ENCODE measurements at regions not wholly inside any gene's neighbourhood (a gene's known extent, or its start where the extent isn't known, plus 50 kb on each side); places are given as distances from the start of the nearest gene placed in this dataset.

GRCh38 chr5:159697530-159697929 is 218.8 kb upstream of the ADRA1B start:
- Mint-ChIP-seq H3K4me3 (ENCODE audit: unreplicated experiment) (no peak overlapping the region), H3K27ac (ENCODE audit: unreplicated experiment) (no peak overlapping the region), H3K4me1 (ENCODE audit: unreplicated experiment) (no peaks in the 10 kb centered on the region), H3K36me3 (ENCODE audit: low read depth, unreplicated experiment) (no peaks in the 10 kb centered on the region), H3K27me3 (ENCODE audit: unreplicated experiment) (no peaks in the 10 kb centered on the region), H3K9me3 (ENCODE audit: unreplicated experiment) (no peaks in the 10 kb centered on the region)
- DNase-seq (ENCODE audit: low spot score) = no peak
- no peak for TF ChIP-seq CTCF (IDR thresholded peaks at IDR 0.05; ENCODE audit: unreplicated experiment)

- no peaks in the 10 kb centered on the region for H3K4me1 Mint-ChIP-seq (ENCODE audit: unreplicated experiment)
- H3K36me3 Mint-ChIP-seq (ENCODE audit: low read depth, unreplicated experiment) = no peaks in the 10 kb centered on the region
- DNase-seq (ENCODE audit: low spot score) = no peak
- no peaks in the 10 kb centered on the region for H3K27me3 Mint-ChIP-seq (ENCODE audit: unreplicated experiment)
- H3K4me3 Mint-ChIP-seq (ENCODE audit: unreplicated experiment) = no peak overlapping the region
- no peak for TF ChIP-seq CTCF (IDR thresholded peaks at IDR 0.05; ENCODE audit: unreplicated experiment)
- no peaks in the 10 kb centered on the region for H3K9me3 Mint-ChIP-seq (ENCODE audit: unreplicated experiment)
- no peak overlapping the region for H3K27ac Mint-ChIP-seq (ENCODE audit: unreplicated experiment)
Observed at GRCh38 chr5:159698322-159698721, 218.0 kb upstream of the ADRA1B start.

DNA sequence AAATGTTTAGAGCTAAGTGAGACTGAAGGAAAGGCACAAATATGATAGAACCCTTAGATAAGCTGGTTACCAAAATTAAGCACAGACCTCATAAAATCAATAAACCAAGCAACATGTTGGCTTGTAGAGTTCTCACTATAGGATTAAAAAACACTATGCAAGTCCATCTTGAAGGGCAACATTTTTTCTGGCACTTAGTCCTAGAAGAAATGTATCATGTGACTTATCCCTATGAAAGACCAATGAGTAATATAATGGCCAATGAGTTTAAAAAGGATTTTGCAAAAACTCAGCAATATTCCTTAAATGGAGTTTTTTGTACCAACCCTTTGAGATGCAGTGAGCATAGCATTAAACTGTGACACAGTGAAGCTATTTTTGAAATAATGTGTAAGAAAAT is 216.3 kb upstream of the ADRA1B start:
- Mint-ChIP-seq H3K27me3 (ENCODE audit: unreplicated experiment) (no peaks in the 10 kb centered on the region), H3K27ac (ENCODE audit: unreplicated experiment) (no peak overlapping the region), H3K36me3 (ENCODE audit: low read depth, unreplicated experiment) (no peaks in the 10 kb centered on the region), H3K4me1 (ENCODE audit: unreplicated experiment) (no peaks in the 10 kb centered on the region), H3K9me3 (ENCODE audit: unreplicated experiment) (no peaks in the 10 kb centered on the region), H3K4me3 (ENCODE audit: unreplicated experiment) (no peak overlapping the region)
- DNase-seq (ENCODE audit: low spot score) = no peak
- TF ChIP-seq CTCF (IDR thresholded peaks at IDR 0.05; ENCODE audit: unreplicated experiment) = no peak

GRCh38 chr5:159702301-159702700 is 214.0 kb upstream of the ADRA1B start:
- Mint-ChIP-seq H3K36me3 (ENCODE audit: low read depth, unreplicated experiment) (no peaks in the 10 kb centered on the region), H3K4me3 (ENCODE audit: unreplicated experiment) (no peak overlapping the region), H3K4me1 (ENCODE audit: unreplicated experiment) (no peaks in the 10 kb centered on the region), H3K27me3 (ENCODE audit: unreplicated experiment) (no peaks in the 10 kb centered on the region), H3K27ac (ENCODE audit: unreplicated experiment) (no peak overlapping the region), H3K9me3 (ENCODE audit: unreplicated experiment) (no peaks in the 10 kb centered on the region)
- TF ChIP-seq CTCF (IDR thresholded peaks at IDR 0.05; ENCODE audit: unreplicated experiment) = no peak
- no peak for DNase-seq (ENCODE audit: low spot score)

- Mint-ChIP-seq H3K27ac (ENCODE audit: unreplicated experiment) (no peak overlapping the region), H3K4me3 (ENCODE audit: unreplicated experiment) (no peak overlapping the region), H3K27me3 (ENCODE audit: unreplicated experiment) (no peaks in the 10 kb centered on the region), H3K9me3 (ENCODE audit: unreplicated experiment) (peaks cover 4% of the 10 kb centered on the region), H3K36me3 (ENCODE audit: low read depth, unreplicated experiment) (no peaks in the 10 kb centered on the region), H3K4me1 (ENCODE audit: unreplicated experiment) (no peaks in the 10 kb centered on the region)
- no peak for TF ChIP-seq CTCF (IDR thresholded peaks at IDR 0.05; ENCODE audit: unreplicated experiment)
- no peak for DNase-seq (ENCODE audit: low spot score)
Observed at GRCh38 chr5:159702826-159703225, 213.5 kb upstream of the ADRA1B start.
